Upper lobe of left lung (tissue), 4 donors: ENCODE measurements at regions not wholly inside any gene's neighbourhood (a gene's known extent, or its start where the extent isn't known, plus 50 kb on each side); places are given as distances from the start of the nearest gene placed in this dataset.

ENCODE experiments used
- EP300 ChIP-seq, 4 donors: sonication (generic); formaldehyde crosslinking; IDR thresholded peaks; one replicate each; pipeline ENCODE4 v1.5.1; 2017; ENCODE audit warnings: antibody characterized with exemption in 4 of 4, control low read depth in 2 of 4
- POLR2A ChIP-seq, 4 donors: fragments of 450-650 bp; IDR thresholded peaks; one replicate each; pipeline ENCODE4 v1.5.1; 2016 to 2017; ENCODE audit warnings: antibody characterized with exemption in 4 of 4, mild to moderate bottlenecking in 2 of 4
- POLR2AphosphoS5 ChIP-seq, 2 donors: sonication (generic); formaldehyde crosslinking; IDR thresholded peaks; one replicate each; pipeline ENCODE4 v1.5.1; 2017; ENCODE audit warnings: antibody characterized with exemption in 2 of 2
- TF ChIP-seq, protein P1 (sequence below), 6 experiments: fragments of 450-650 bp in 4 of 6; fragments of 200-600 bp in 2 of 6; sonication (generic) in 2 of 6; IDR thresholded peaks; one replicate each; pipeline ENCODE4 v1.5.1; 2016 to 2019; ENCODE audit warnings: antibody characterized with exemption in 6 of 6

DNA sequence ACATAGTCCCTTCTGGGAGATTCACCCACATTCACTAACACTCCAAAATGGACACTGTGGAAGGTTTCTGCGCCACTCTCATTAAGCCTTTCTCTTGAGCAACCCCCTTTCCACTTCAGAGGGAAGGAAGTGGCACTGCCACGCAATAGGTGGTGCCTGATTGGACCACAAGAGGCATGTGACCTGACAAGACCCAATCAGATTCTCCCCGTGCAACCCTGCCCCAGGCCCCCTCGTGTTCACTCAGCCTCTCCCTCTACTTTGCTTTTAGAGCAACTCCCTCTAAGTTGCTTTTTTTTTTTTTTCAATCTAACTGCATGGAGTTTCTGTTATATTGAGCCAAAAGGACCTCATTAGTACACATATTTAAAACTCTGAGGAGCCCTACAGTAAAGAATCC, 158.0 kb downstream of the EN1 start:
- TF ChIP-seq EP300 (IDR thresholded peaks at IDR 0.05): no peak
- TF ChIP-seq POLR2A (IDR thresholded peaks at IDR 0.05): no peak
- TF ChIP-seq, protein P1, sequence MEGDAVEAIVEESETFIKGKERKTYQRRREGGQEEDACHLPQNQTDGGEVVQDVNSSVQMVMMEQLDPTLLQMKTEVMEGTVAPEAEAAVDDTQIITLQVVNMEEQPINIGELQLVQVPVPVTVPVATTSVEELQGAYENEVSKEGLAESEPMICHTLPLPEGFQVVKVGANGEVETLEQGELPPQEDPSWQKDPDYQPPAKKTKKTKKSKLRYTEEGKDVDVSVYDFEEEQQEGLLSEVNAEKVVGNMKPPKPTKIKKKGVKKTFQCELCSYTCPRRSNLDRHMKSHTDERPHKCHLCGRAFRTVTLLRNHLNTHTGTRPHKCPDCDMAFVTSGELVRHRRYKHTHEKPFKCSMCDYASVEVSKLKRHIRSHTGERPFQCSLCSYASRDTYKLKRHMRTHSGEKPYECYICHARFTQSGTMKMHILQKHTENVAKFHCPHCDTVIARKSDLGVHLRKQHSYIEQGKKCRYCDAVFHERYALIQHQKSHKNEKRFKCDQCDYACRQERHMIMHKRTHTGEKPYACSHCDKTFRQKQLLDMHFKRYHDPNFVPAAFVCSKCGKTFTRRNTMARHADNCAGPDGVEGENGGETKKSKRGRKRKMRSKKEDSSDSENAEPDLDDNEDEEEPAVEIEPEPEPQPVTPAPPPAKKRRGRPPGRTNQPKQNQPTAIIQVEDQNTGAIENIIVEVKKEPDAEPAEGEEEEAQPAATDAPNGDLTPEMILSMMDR (IDR thresholded peaks at IDR 0.05): no peak
- no peak for TF ChIP-seq POLR2AphosphoS5 (IDR thresholded peaks at IDR 0.05)
